Uterus (tissue), 2 donors: ENCODE measurements at regions not wholly inside any gene's neighbourhood (a gene's known extent, or its start where the extent isn't known, plus 50 kb on each side); places are given as distances from the start of the nearest gene placed in this dataset.

Source experiments
- POLR2A ChIP-seq, 2 donors: fragments of 450-650 bp; IDR thresholded peaks; one replicate each; pipeline ENCODE4 v1.6.1; 2016; ENCODE audit warnings: antibody characterized with exemption in 2 of 2, mild to moderate bottlenecking in 1 of 2, moderate library complexity in 1 of 2
- TF ChIP-seq, protein P1 (sequence below), 4 experiments: fragments of 200-600 bp in 2 of 4; fragments of 450-650 bp in 2 of 4; sonication (generic) in 2 of 4; IDR thresholded peaks; one replicate each; pipeline ENCODE4 v1.5.1; 2016 to 2019; ENCODE audit warnings: antibody characterized with exemption in 4 of 4, mild to moderate bottlenecking in 2 of 4, moderate library complexity in 1 of 4

DNA sequence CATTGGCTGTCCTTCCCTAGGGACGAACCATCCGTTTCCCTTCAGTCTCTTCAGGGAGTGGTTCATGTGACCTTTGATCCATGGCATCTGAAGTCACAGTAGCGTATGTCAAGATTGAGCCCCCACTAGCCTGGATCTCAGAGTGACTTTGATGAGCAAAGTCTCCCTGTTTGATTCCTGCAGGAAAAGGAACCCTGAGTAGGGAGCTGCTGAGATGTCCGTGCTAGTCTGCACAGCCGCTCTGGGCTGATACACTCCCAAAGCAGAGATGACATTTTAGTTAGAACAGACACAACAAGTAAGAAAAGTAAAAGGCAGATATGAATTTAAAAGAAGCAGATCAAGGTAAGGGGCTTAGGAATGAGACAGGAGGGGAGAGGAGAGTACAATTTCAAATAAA lies 899.4 kb downstream of the C6orf118 start:
- TF ChIP-seq, protein P1, sequence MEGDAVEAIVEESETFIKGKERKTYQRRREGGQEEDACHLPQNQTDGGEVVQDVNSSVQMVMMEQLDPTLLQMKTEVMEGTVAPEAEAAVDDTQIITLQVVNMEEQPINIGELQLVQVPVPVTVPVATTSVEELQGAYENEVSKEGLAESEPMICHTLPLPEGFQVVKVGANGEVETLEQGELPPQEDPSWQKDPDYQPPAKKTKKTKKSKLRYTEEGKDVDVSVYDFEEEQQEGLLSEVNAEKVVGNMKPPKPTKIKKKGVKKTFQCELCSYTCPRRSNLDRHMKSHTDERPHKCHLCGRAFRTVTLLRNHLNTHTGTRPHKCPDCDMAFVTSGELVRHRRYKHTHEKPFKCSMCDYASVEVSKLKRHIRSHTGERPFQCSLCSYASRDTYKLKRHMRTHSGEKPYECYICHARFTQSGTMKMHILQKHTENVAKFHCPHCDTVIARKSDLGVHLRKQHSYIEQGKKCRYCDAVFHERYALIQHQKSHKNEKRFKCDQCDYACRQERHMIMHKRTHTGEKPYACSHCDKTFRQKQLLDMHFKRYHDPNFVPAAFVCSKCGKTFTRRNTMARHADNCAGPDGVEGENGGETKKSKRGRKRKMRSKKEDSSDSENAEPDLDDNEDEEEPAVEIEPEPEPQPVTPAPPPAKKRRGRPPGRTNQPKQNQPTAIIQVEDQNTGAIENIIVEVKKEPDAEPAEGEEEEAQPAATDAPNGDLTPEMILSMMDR (IDR thresholded peaks at IDR 0.05), result no peak
- TF ChIP-seq POLR2A (IDR thresholded peaks at IDR 0.05), result no peak
